Cardiac septum (tissue), 1 donor: ENCODE measurements at regions not wholly inside any gene's neighbourhood (a gene's known extent, or its start where the extent isn't known, plus 50 kb on each side); places are given as distances from the start of the nearest gene placed in this dataset.

Source experiments
- DNase-seq: peaks from one replicate; pipeline ENCODE4 v3.0.0-alpha.2; 2020; ENCODE audit warnings: low spot score
- intact Hi-C: fragments of 100-400 bp; cut with DNase I; formaldehyde crosslinking; loops from one replicate; pipeline ENCODE4 v1.14.0; 2022
- donor health status: DM: no; HTN: no; CAD: no.

DNA sequence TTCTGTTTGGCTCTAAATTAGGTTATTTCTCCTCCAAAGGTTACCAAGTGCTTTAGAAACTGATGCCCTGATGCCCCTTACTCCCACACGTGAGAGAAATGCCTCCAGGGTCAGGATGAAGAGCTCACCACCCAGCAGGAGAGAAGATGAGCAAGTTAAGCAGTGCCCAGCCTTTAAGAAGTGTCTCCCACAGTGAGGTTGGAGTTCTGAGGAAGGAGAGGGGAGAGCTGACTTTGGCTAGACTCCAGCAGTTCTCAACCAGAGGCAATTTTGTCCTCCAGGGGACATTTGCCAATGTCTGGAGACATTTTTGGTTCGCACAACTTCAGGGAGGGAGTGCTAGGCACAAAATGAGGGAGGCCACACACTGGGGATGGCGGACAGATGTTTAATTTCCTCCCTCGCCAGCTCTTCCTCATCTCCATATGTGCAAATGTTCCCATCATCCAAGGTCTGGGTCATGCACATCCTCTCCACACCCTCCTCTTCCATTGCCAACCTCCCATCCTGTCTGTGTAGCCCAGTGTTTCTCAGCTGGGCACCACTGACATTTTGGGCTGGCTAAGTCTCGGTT is 50.6 kb upstream of the SLC7A14 start:
- no peak for DNase-seq
- intact Hi-C loops, result no loop called here
